HUDEP-2 (cell line): ENCODE measurements at regions not wholly inside any gene's neighbourhood (a gene's known extent, or its start where the extent isn't known, plus 50 kb on each side); places are given as distances from the start of the nearest gene placed in this dataset.
A peak's percentile ranks its signal among the peaks of the same experiment; 100 is the strongest.

Experiments used
- DNase-seq, 76 experiments: peaks; one replicate each; lab custom pipeline; 2025; ENCODE audit not compliant: unreplicated experiment in 76 of 76; lab: John Stamatoyannopoulos, UW

DNA sequence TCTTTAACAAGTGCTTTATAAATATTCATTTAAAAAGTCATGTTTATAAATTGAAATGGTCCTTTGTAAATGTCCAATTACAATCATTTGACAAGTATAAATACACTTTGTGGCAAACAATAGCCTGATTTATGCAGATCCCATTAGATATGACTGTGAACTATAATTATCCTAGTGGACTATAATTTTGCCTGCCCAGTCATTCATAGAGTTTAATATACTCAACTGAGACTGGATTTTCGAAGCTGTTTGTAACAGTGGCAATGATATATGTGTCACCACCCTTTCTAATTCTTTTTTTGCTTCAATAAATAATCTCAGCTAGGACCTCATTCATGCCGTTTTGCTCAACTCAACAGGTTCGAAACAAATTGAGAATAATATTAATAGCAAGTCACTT lies 732.0 kb downstream of the PCDH18 start:
- no peak for DNase-seq

- DNase-seq: no peak
Observed at GRCh38 chr4:136796953-136797352, 735.3 kb downstream of the PCDH18 start.

DNA sequence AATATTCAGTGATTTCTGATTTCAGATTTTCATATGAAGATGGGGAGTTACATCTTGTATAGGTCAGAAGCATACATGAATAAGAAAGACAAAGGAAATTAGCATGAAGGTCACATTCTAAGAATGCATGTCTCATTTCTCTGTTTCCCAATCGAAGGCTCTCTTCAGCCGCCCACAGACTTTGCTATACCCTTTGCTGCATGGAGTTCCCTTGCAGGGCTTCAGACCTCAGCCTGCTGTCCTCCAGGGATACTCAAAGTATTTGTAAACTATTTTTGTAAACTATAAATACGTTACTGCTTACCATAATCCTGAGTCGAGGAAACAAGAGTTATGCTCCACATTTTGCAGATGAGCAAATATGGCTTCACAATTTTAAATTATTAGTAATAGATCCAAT lies 738.4 kb downstream of the PCDH18 start:
- no peak for DNase-seq

DNA sequence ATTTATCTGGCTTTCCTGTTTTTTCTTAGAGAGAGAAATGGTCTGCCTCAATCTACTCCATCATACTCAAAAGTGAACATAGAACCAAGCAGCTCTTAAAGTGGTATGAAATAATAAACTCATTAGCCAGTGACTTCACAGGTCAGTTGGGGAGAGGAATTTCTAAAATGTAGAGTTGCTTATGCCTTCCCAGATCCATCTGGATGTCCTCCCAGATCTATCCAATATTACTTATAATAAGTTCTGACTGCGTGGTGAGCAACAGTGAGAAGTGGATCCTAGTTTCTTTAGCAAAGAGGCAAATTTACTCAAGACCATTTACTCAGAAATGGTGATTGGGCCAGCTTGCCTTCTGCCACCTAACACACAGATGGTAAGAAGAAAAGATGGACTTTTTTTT lies 748.0 kb downstream of the PCDH18 start:
- DNase-seq: no peak

- DNase-seq: no peak
Observed at GRCh38 chr4:136769717-136770116, 762.6 kb downstream of the PCDH18 start.

- no peak for DNase-seq
Observed at GRCh38 chr4:136768925-136769275, 763.4 kb downstream of the PCDH18 start.

DNA sequence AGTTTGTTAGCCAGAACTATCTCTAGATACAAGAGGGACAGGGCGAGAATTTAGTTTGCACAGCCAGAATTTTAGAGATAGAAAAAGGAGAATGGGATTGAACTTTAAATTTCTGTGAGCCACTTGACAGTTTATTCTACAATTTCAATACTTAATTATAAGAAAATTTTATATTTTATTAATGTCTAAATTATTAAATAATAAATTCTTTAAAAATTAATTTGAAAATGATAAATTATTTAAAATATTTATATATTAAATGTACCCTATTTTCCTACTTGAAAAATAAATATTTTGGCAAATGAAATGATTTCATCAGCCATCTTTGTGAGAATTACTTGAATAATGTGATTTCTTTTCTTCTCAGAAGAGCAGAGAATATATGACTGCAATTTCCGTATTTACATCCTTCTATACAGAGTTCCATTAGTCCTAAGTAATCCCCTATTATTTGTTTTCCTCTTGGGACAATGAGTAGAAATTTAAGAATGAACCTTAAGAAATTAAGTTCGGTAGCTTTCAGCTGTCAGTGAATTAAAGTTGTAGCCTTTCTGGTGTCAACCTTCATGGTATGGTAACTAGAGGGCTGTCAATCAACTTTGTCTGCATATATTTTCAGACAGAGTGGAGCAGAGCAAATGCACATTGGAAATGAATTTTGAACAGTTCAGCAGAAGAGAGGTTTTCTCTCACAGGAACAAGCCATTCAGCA lies 763.9 kb downstream of the PCDH18 start:
- no peak for DNase-seq

- DNase-seq: no peak
Observed at GRCh38 chr4:136763919-136764318, 768.4 kb downstream of the PCDH18 start.

- DNase-seq: no peak
Observed at GRCh38 chr4:136755531-136755916, 776.8 kb downstream of the PCDH18 start.

- DNase-seq: no peak
Observed at GRCh38 chr4:136754810-136755530, 777.3 kb downstream of the PCDH18 start.

GRCh38 chr4:136751556-136751955 lies 780.7 kb downstream of the PCDH18 start:
- no peak for DNase-seq

GRCh38 chr4:136750897-136751296 lies 781.4 kb downstream of the PCDH18 start:
- DNase-seq: no peak

DNA sequence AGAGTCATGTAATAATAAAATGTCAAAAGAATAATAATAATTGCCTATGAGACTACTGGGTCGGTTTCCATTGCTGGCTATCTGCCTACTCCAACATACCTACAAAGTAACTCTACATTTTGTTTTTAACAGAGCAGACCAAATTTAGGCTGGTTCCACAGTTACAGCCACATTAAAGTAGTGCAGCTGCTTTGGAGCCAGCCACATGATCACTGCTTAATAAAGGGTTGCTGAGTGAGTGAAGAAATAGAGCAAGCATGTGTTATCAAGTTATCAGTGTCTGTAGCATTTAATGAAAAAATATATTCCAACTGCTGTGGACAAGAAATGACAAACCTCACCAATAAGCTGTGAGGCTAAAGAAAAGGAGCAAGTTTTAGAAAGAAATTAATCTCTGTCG lies 782.3 kb downstream of the PCDH18 start:
- peak in 1 of 76 experiments; percentile 1 for DNase-seq

GRCh38 chr4:136748773-136749172 lies 783.5 kb downstream of the PCDH18 start:
- DNase-seq: no peak

- no peak for DNase-seq
Observed at GRCh38 chr4:136748165-136748564, 784.1 kb downstream of the PCDH18 start.

DNA sequence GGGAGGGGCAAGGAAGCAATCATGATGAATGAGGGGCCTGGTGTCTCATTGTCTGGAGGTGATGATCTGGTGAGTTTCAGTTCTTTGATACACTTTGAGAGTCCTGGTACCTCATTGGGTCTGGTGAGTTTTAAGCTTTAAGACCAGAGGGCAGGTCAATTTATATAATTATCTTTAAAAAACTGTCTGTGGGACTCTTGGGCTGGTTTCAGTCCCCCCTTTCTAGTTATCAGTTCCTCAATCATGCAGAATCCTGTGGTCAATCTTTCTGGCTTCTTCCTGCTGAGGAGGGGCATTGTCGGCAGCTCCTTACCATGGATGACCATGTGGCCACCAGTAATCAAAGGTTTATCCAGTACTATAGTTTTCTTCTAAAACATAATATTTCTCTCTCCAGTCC lies 789.1 kb downstream of the PCDH18 start:
- DNase-seq: no peak

DNA sequence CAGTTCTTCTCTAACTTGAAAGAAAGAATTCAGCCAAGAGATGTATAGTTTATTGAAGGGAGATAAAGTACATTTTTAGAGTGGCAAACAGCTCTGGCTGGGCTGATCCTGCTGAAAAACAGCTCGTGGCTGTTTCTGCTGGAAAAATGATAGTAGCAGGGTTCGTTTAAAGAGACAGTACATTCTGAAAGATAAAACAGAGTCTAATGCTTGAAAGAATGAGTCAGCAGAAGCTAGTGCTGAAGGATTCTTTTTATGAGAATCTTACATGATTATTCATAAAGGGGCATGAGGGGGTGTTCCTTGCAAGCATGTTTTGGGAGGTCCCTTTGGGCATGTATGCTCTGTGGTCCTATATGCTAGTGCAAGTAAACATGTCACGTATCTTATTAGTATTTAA lies 790.0 kb downstream of the PCDH18 start:
- DNase-seq: peak in 7 of 76 experiments; percentile 6 to 30 (median 23)

GRCh38 chr4:136741468-136741867 lies 790.8 kb downstream of the PCDH18 start:
- DNase-seq: no peak

DNA sequence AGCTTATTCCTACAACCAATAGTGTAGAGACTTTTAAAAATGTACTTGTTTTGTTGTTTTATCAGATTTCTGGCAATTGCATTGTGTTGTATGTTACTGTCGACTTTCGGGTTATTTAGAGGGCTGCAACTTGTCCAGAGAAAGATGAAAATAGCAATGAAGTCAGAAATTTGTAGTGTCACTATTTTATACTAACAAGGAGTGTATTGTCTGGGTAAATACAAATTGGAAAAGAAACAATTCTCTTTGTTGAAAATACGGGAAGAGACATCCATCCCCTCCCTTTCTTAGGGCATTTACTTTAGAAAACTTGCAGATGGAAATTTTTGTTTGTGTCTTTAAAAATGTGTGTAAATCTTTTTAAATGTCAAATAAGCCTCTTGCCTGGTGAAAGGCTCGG lies 792.0 kb downstream of the PCDH18 start:
- DNase-seq: no peak

GRCh38 chr4:136737066-136737465 lies 795.2 kb downstream of the PCDH18 start:
- DNase-seq: no peak

DNA sequence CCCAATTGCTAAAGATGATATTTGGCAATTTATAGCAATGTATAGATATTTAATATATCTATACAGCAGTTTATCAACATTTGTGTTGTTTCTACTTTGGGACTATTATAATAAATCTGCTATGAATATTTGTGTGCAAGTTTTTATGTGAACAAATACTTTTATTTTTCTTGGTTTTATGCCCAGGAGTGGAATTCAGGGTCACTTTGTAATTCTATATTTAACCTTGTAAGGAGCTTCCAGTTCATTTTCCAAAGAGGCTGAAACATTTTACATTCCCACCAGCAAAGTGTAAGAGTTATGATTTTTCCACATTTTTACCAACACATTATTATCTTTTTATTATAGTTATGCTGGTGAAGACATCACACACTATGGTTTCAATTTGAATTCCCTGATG lies 801.3 kb downstream of the PCDH18 start:
- no peak for DNase-seq

GRCh38 chr4:136725286-136726081 lies 806.8 kb downstream of the PCDH18 start:
- DNase-seq: no peak
